SW480 (cell line): ENCODE measurements at regions not wholly inside any gene's neighbourhood (a gene's known extent, or its start where the extent isn't known, plus 50 kb on each side); places are given as distances from the start of the nearest gene placed in this dataset.

Source experiments
- DNase-seq: peaks from one replicate; pipeline ENCODE4 v3.0.0-alpha.2; 2016; ENCODE audit warnings: low spot score

DNA sequence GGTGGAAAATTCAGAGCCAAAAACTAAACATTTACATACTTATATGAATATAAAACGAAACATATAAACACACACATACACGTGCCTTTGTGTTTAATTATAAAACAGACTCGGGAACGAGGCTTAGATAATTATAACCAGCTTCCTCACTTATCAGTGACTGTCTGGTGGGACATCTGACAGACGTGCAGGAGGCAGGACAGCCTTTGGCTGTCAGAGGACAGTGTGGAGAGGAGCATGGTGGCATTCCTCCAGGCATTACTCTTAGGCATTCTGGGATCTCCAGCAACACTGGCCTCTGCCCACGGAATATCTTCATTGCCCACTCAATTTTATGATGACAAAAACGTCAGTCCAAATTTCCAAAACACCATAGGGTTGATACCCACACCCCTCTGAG, 262.2 kb upstream of the NFE2L3 start:
- no peak for DNase-seq

DNA sequence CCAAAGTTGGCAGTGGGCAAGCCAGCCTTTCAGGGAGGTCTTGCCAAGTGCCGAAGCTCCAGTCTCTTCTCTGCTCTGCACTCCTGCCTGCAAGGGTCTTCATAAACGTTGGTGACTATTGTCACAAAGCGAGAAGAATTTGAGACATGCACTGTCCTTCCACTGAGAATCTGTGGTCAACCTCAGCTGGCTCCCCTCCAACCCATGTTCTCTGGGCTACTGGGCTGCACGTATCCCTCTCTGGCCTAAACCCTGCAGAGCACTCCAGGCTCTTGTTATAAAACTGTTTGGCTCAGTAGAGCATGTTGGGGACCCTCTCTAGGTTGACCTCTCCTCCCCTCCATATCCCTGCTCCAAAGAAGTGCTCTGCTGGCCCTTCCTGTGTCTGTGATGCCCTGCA, 260.4 kb upstream of the NFE2L3 start:
- DNase-seq, result peak; percentile 46

DNA sequence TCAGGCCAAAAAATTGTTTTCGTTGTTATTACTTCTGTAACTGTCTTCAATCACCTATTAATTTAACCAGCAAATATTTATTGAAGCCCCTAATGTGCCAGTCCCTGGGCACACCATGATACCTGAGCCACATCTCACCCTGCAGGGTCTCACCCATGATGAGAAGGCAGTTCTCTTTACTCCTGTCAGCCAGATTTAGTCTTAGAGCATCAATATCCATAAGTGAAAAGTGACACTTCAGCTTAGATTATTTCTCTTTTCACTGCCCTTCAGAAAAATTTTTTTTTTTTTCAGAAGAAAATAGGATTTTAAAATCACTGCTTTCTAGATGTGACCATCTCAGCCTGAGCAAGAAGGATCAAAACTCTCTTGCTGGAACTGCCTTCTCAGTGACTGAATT, 258.6 kb upstream of the NFE2L3 start:
- DNase-seq, result no peak

DNA sequence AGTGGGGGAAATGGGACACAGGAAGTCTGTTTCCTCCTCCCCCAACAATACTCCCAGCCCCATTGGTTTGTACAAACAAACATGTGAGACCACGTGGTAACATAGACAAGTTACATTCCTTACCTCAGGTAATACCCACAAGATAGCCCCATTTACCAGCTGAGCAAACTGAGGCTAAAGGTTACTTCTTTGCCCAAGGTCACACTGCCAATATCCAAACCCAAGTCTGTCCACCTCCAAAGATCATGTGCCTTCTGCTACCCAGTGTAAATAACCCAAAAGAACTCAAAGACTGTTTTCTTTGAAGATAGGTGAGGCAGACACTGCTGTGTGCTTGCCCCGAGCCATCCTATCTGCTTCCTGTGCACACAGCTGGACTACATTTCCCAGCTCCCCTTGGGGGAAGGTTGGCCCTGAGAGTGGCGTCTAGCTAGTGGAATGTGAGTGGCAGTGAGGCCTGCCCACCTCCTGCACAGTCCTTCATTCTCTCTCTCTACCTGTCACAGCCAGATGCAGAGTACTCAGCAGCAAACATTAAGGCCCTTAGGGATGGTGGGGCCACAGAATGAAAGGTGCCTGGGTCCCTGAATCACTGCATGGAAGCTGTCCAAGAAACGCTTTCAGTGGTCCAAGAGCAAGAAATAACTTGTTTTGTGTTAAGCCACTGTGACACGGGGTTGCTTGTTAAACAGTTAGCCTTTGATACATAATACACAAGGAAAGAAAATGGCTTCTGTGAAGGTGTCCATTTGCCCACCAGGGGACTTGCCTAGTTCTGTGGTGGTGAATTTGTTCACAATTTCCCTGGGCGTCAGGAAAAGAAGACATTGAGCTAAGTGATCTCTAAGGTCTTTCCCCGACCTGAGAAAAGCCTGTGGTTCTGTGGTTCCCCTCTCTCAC, 257.7 kb upstream of the NFE2L3 start:
- peak; percentile 86 for DNase-seq

DNA sequence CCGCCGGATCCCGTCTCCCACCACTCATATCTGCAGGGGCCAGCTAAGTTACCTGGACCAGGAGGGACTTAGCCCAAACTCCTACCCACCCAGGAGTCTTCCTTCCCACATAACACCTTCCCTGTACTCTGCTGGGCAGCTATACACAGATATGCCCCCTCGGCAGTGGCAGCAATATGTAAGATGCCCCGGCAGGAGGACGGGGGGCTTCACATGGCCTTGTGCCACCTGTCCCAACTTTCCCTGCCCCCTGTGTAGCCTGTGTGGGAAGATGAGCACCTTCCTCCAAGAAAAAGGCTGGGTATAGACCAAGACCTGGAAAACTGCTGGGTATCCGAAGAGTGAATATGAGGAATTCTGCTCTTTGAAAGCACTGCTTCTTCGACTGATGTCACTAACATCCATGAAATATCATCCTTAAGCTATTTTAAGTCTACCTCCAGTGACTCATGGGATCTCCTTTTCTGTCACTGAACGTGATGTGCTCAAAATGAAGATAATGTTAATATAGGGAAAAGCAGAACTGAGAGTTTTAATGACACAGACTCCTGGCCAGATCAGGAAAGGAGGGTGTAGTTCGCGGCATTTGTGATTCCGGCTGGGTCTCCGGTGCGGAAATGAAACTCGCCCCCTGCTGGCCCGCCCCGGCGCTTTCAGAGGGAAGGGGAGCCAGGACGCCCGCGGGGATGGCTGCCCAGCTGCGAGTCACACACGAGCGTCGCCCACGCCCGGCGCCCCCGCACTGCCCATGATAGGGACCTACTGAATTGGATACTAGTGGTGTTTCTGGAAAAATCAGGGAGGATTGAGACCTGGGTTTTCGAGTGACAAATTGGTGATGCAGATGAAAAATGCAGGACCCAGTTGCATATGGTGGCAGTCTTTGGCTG, 256.9 kb upstream of the NFE2L3 start:
- DNase-seq, result peak; percentile 57

DNA sequence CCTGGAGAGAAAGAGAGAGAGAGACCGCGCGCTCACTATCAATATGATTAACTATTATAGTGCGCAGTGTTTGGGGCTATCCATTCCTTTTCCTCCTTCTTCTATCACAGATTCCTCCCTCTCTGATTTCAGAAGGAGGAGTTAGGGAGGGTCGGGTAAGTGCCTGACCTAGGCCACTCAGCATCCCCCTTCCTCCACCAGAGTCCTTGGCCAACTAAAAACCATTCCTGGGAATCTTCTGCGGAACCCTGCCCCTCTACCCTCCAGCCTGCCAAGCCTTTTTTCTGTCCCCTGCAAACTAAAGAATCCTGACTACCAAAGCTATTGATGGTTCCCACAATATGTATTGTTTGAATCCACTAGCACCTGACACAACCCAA, 256.2 kb upstream of the NFE2L3 start:
- no peak for DNase-seq

DNA sequence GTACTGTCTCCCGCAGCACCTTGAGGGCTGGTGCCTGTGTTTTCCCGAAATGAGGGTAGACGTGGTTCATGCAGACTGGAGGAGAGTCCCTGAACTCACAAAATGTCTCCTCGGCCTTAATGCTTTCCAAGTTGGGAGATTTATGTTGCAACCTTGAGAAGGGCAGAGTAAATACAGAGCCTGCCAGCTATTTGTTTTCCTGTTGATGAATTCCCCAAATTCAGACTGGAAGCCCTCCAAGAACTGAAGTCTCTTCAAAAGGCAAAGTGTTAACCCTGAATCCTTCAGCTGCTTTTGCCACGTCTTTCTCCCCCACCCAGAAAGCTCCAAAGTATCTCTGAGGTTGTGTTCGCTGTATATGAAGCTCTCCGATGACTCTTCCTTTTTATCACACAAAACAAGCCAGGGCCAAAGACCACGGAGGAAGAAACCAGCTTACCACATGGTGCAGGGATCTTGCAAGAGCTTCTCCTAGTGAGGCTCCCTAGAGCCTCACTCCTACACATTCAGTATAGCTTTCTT, 254.7 kb upstream of the NFE2L3 start:
- DNase-seq, result no peak

DNA sequence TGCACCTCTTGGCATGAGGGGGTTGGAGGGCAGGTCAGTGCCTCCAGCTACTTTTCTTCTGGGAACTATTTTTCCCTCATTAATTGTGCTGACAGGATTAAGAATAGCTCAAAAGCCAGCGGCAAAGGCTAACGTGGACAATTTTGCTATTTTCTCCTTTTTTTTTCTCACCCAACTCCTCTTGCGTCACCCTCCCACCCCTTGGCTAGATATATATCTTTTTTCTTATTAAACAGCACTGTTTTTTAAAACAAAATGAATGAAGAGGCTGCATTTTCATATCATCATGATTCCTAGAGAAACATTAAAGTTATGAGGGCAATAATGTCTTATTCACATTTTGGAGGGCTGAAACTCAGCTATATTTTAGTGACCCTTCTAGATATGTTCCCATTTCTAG, 251.8 kb upstream of the NFE2L3 start:
- no peak for DNase-seq

DNA sequence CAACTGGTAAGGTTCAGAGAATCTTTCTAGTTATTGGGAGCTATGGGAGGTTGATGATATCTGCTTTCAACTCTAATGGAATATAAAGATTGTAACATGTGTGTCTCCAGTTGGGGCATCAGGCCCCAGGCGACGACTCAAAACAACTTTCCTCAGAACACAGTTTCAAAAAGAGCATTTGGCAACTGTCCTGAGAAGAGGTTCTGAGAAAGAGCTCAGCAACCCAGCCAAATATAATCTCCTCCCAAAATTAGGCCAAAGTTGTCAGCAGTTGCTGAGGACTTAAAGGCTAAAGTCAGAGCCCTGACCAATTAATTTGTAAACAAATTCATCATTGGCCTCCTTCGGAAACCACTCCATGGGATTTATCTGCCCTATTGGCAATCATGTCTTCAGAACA, 251.1 kb upstream of the NFE2L3 start:
- DNase-seq, result no peak

DNA sequence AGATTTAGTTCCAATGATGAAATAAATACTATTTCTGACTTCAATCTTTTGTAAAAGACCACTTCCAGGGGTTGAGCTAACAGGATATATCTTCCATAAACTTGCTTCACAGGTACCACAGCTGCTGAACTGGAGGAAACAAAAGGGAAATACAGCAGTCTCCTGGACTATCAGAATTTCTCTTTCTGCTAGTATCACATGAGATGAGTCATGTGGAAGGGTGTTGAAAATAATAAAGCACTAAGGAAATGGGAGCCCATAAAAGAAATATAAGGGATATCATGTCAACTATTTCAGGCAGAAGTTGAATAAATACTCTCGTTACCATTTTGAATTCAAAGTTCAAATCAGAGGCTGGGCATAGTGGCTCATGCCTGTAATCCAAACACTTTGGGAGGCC, 250.3 kb upstream of the NFE2L3 start:
- DNase-seq, result no peak

DNA sequence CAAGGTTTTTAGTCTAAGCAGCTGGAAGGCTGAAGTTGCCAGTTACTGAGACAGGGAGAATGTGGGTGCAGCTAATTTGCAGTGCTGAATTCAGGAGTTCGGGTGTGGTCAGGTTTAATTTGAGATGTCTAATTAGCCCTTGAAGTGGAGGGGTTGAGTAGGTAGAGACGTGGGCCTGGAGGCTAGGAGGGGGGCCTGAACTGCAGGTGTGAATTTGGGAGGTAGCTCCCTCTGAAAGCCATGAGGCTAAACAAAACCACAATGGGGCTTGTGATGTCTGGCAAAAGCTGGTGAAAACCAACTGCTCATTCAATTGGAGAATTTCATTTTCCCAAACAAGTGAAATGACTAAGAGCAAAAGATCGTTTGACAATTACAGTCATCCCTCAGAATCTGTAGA, 246.0 kb upstream of the NFE2L3 start:
- no peak for DNase-seq

DNA sequence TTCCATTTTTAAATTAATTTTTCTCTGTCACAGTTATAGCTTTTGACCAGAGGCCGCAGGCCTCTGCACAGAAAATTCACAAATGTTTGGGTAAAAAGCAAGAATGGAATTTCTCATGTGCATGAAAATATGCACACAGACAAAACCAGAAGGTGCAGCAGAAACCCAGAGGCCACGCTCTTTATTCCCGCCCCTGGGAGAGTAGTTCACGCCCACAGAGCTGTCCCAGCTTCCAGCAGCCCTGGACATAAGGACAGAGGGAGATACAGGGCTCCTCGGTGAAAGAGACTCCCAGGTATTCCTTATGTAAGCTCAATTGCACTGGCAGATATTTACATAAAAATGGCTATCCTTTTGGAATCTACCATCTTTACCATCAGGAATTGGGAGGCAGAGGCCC, 245.2 kb upstream of the NFE2L3 start:
- no peak for DNase-seq

DNA sequence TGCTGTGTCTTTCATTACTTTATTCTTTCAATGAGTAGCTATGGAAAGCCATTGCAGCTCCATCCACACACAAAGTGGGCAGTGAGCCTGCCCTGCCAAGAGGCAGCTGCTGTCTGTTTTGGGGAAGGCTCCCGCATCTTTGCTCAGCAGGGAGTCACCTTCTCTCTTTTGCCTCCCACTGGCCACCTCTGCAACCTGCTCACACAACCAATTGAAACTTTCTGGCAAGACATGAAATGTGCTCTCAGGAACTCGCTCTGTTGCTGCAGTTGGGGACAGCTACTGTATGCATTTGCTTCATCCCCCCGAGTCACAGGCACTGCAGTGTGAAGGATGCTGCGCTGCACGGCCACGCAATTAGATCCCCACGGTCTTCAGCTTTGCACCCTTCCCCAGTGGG, 244.8 kb upstream of the NFE2L3 start:
- no peak for DNase-seq

DNA sequence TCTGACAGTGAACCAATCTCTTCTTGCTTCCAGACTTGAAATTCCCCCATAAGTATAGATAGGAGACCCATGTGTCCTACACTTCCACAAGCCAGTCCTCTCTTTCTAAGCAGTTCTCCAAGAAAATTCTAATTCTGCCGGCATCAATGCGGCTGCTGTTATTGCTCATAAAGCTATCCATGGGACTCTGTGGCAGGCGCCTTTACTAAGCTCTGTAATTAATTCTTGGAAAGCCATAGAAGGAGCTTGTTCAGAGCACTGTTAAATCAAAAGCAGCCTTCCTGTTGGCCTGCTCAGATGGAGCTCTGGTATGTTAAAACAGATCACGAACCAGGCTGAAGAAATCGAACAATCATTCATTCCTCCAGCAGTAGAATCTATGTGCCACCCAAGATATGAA, 244.3 kb upstream of the NFE2L3 start:
- DNase-seq, result no peak

DNA sequence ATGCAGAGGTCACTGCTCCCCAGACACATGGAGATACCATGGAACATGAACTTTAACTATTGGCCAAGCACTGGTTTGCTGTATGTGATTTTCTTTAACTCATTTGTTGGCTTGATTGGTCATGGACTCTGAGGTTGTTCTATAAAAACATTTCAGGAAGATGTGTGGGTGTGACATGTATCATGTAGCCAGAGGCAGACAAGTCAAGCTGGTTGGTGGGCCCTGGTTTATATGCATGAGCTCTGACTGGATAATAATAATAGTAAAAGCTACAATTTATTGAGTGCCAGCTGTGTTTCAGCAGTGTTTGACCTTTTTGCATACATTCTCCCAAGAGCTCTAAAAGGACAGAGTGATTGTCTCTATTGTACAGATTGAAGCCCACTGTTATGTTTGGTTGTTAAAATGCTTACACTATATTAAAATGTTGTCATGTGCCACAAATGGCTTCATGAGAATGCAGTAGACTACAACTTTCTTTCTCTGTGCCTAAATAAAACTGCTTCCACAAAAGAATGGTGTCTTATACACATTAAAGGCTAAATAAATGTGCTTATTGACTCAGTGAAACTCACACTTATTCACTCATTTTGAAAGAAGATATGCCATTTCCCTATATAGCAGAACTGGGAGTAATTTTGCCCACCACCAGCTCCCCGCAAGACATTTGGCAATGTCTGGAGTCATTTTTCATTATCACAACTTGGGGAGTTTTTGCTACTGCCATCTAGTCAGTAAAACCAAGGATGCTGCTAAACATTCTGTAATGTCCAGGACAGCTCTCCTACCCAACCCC, 243.6 kb upstream of the NFE2L3 start:
- no peak for DNase-seq

DNA sequence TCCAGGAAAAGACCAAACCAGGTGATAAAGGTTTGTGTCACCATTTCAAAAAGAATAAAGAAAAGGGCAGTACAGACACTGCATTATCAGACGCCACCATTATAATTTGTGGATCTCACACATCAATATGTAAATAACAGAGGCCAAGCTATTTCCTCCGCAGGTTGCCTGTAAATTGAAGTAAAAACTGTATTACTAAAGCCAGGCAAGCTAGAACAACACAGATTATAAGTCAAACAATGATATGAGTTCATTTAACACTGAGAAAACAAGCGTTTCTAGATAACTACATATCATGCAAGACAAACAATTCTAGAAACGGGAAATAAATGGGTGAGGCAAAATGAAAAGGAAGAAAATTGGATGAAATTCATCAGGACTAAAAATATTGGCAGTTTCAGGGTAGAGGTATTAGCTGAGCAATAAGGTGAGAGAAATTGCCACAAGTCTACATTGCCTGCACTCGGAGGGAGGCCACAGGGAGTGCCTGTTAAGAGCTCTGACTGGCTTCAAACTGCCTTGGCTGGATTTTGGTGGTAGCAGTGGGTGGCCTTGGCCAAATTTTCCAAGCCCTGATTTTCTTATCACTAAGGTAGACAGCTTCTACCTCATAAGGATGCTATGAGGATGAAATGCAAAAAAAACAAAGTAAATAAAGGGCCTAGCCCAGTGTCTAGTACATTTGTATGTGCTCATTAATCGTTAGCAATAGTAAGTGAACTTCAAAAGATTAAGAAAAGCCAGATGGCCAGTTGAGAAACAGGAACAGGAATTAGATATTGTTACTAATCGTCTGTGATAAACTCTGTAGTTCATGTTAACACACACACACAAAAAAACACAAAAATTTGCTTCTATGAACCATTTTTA, 240.0 kb upstream of the NFE2L3 start:
- no peak for DNase-seq

DNA sequence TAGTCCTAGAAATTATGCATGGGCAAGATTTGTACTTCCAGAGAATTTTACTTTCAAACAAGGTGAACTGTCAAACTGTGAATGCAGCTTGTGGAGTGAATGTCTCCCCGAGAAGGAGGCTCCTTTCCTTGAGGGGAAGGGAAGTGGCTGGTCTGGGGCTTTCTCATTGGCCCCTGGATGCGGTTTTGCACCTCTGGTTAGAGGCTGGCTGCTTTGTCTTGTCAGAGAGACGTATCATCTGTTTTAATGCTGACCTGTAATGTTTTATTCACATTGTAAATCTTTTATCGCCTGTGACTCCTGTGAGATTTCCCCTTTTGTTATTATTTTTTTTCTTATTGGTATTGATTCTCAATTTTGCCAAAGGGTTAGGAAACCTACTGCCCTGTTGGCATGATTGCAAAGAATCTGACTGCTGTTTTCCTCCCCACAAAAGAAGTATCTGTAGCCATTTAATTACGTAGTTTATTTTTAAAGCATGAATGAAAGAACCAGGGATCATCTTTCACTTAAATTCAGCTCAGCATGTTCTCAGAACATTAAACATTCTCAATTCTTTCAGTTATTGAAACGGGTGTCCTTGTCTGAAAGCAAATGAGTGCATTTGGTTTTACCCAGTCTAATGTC, 238.3 kb upstream of the NFE2L3 start:
- no peak for DNase-seq

DNA sequence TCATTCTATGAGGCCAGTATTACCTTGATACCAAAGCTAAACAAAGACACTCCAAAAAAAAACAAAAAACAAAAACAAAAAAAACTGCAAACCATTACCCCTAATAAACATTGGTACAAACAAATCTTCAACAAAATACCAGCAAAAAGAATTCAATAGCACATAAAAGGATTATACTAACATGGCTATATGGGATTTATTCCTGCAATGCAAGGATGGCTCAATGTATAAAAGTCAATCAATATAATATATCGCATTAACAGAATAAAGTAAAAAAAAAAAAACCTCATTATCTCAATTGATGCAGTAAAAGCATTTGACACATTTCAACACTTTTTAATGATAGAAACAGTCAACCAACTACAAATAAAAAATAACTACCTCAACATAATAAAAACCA, 233.3 kb upstream of the NFE2L3 start:
- no peak for DNase-seq

DNA sequence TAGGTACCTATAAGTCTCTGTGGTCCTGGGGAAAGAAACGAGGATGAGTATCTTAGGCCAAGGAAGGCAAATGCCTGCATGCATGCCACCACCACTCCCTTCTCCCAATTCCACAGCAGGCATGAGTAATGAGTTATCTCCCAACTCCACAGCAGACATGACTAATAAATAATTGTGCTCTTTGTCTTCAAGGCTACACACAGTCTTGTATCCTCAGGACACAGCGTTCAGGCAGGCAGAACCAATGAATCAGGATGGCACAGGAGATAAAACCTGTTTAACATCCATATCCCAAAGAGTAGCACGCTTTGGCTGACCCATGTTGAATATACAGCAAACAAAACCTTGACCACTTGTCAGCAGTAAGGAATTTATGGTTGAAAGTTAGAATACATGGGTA, 229.7 kb upstream of the NFE2L3 start:
- DNase-seq, result no peak

DNA sequence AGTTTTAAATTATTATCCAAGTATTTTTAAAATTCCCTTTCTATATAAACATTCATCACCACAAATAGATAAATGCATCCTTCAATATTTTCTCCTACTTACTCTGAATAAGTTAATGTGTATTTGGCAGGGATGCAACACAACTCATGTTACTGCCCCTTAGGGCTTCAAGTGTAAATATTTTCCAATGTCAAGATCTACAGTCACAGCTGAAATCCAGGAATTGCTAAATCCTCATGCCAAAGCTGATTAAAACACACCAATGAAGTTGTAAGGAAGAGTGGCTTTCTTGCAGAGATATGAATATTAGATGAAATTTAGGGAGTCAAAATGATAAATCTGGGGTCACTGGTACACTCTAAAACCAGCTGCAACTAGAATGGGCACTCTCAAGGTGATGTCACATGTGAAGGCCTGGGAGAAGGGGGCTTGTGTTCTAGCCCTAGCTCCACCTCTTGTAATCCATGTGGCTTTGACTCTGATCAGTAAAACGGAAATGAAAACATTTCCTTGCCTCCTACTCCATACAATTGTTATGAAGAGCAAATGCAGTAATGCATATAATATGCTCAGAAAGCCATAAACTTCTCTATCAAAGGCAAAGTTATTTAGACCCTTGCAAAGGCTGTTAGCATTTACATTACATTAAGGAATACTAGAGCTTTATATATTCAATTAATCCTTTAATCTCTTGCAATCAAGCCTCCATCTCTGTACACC, 228.1 kb upstream of the NFE2L3 start:
- no peak for DNase-seq
